GM18868 (cell line): ENCODE measurements at regions not wholly inside any gene's neighbourhood (a gene's known extent, or its start where the extent isn't known, plus 50 kb on each side); places are given as distances from the start of the nearest gene placed in this dataset.

Source experiments
- ATAC-seq: cut with Tn5 transposase; IDR thresholded peaks from one replicate; pipeline ENCODE4 v1.9.1; 2021; ENCODE audit warnings: mild to moderate bottlenecking, moderate library complexity; ENCODE audit not compliant: unreplicated experiment

DNA sequence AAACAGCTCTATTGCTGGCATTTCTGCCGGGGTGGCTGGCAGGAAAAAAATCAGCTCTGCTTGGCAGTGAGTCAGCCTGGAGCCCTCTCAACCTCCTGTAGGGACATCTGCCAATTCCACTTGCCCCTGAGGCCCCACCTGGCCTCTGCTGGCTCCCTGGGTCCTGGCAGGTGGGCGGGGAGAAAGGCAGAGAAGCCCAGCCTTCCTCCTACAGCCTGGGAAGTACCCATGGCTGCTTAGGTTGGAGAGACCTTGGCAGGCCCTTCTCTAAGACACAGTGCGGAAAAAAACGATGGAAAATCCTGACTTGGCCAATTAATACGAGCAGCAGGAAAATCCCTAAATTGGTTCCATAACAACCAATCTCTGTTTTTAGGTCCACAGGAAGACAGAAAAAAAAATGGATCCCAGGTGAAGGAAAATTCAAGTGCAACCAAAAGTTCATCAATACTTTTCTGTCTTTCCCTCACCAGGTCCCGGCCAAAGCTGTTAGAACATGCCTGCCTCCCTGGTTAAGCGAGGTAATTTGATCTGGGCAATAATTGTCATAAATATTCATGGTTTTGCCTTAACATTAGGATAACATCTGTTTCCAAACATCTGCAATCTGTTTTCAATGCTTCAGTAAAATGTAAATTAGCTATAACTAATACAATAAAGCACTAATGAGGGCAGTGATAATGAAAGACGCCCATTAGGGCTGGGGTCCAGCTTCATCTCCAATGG lies 245.9 kb downstream of the TFCP2L1 start:
- ATAC-seq = no peak

DNA sequence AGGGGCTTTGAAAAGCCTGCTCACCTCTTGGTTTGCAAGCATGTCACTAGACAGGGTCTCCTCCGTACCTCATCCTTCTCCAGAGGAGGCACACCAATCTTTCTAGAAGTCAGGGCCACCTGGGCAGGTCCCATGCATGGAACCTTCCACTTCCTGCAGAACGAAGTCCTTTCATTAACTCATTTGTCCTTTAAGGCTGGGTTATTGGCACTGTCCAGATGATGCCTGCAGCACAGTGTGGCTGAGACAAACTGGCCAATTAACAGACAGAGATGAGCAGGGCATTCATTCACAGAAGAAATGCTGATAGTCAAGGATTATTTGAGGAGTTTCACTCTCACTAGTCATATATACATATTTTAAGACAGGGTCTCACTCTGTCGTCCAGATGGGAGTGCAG lies 245.3 kb downstream of the TFCP2L1 start:
- ATAC-seq = no peak

DNA sequence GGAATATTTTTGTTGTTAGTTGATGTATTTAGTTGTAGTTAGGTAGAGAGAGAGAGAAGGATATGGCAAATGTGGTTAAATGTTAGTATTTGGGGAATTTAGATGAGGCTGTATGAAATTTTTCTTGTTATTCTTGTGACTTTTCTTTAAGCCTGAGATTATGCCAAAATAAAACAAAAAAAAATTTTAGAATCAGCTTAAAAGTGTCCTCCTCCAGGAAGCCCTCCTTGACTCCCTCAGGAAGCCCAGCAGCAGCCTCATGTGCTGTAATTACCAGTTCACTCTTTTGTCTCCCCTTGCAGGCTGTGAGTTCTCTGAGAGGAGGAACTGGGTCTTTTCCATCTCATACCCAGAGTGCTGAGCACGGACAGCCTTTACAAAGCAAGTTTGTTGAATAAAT lies 243.5 kb downstream of the TFCP2L1 start:
- ATAC-seq = no peak

DNA sequence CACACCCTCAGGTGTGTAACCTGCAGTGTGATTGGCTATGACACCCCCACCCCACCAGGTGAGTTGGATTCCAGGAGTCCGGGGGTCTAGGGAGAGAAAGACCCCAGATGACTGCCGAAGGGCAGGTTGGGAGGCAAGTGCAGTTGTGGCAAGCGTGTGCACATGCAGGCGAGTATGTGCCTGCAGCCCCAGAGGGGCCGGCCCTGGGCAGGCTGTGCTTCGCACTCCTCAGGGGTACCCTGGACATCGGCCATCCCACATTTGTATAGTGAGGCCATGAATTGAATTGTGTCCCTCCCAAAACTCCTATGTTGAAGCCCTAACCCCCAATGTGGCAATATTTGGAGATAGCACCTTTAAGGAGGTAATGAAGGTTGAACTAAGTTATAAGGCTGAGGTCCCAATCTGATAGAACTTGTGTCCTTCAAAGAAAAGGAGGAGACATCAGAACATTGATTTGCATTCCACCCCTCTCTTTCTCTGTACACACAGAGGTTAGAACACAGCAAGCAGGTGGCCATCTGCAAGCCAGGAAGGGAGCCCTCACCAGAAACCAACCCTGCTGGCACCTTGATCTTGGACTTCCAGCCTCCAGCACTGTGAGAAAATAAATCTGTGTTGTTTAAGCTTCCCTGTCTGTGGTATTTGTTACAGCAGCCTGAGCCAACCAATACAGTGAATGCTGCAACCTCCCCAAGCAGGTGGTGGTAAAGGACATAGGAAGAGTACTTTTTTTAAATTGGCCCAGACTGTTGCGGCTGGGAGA lies 241.8 kb downstream of the TFCP2L1 start:
- no peak for ATAC-seq

DNA sequence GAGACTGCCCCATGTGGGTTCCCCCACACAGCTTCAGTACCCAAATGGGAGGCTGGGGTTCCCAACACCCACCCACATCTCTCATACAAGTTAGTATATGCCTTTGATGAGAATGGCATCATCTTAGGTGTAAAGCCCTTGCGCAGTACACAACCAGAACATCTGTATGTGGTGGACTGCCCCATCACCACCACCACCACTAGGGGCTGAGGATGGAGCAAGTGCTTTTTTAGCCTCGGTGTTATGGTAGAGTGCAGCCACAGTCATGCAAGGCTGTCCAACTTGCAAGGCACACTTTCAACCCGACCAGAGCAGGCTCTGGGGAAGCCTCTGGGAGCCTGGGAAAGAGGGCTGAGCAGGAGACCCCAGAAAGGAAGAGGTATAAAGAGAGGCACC lies 241.2 kb downstream of the TFCP2L1 start:
- no peak for ATAC-seq

DNA sequence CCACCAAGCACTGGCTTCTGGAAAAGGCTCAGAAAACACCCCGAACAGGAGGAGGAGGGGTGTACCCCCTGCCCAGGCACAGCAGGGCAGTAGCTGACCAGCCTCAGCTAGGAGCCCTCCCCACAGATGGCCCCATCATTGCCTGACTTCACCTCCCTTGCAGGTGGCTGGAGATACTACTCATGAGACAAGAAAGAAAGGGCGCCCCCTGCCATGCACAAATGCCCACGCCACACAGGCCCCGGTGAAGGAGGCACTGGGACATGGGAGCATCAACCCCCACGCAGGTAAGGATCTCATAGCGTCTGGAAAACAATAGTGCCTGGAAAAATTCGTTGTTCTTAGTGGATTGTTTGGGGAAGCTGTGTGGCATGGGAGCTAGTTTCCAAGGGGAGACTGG lies 240.6 kb downstream of the TFCP2L1 start:
- ATAC-seq = no peak

DNA sequence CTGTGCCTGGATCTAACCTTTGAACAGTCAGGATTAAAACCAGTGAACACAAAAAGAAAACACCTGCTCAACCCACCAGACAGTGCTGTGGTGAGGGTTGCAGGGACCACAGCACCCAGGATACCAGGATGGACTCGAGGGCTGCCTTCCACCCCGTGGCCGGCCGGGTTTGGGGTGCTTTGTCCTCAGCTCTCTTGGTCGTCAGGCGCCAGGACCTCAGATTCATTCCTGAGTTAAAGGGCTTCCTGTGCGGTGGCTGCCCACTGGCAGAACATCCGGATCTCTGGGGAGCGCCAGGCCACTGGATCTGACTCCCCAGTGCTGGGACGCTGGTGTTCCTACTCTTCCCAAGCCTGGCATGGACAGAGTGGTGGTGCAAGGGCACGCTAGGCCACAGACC lies 239.8 kb downstream of the TFCP2L1 start:
- ATAC-seq = no peak

DNA sequence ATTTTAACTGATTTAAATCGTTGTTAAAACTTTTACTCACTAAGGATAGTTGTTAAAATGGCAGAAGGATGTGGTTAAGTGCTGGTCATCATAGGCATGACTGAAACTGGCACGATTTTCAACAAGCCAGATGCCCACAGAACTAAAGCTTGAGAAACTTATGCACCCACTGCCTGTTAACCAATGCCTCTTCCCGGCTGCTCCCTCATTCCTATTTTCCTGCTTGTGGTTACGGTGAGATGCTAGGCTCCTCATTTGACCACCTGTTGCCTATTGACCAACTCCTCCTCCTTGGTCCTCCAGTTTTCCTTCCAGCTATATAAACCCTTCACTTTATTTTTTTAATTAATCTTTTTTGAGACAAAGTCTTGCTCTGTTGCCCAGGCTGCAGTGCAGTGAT lies 238.7 kb downstream of the TFCP2L1 start:
- ATAC-seq = no peak

DNA sequence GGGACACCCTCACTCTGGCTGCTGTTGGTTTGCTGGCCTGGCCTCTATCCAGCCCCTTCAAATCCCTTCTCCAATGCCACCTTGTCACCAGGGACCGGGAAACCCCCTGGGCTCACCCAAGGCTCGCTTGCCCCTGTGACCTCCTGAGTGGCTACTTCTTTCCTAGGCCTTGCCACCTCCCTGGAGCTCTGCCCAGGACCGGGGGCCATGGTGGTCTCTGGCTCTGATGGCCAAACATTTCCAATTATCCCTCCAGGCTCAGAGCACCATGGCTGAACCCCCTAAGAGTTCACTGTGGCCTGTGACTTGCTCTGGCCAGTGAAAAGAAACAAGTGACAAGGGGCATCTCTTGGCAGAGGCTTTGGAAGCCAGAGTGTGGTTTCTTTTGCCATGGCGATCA lies 237.6 kb downstream of the TFCP2L1 start:
- no peak for ATAC-seq

DNA sequence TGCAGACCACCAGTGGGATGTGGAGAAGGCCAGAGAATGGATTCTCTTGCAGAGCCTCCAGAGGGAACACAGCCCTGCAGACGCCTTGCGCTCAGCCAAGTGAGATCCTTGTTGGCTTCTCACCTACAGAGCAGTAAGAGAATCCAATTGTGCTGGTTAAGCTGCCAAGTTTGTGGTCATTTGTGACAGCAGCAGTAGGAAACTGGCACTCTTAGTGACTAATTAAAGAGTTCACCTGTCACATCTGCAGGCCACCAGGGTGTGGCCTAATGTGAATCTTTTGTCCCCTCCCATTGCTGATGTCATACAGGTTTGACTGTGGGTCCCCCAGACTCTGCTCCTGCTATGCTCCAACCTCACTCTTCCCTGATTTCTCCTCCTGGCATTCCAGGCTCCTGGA lies 235.9 kb downstream of the TFCP2L1 start:
- ATAC-seq = no peak

DNA sequence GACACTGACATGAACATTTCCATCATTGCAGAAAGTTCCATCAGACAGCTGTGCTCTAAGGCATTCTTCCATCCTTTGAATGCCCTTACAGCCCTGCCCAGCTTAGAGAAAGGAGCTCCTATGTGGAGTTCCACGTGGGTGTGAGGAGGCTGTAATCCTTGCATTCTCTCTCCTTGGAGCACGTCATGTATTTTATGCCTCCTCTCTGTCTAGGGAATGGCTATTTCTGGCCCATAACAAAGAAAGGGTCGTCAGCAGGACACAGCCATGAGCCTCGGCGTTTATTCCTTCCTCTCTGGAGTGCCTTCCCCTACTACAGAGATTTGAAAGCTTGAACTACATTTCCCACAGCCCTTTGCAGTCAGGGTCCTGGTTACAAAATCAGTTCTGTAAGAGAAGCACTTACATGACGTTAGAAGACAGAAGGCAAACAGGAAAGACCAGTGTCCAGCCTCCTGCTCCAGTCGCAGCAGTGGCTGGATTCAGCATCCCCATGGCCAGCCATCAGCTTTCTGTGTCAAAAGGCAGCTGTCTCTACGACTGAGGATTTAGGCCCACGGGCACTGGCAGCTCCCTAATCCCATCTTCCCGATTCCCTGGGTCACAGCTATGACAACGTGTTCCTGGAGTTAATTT lies 234.9 kb downstream of the TFCP2L1 start:
- ATAC-seq = no peak

DNA sequence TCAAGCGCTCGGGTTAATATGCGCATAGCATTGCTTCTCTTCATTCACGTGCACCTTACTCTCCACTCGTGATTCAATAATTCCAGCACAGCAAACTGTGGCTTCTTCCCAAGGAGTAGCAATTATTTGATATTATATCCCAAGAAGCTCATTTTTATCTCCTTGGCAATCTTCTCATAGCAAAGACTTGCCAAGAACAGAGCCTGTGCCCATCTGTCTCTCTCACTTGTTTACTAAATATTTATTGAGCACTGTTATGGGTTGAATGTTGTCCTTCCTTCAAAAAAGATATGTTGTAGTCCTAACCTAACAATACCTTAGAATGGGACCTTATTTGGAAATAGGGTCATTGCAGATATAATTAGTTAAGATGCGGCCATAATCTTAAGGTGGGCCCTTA lies 233.7 kb downstream of the TFCP2L1 start:
- no peak for ATAC-seq

DNA sequence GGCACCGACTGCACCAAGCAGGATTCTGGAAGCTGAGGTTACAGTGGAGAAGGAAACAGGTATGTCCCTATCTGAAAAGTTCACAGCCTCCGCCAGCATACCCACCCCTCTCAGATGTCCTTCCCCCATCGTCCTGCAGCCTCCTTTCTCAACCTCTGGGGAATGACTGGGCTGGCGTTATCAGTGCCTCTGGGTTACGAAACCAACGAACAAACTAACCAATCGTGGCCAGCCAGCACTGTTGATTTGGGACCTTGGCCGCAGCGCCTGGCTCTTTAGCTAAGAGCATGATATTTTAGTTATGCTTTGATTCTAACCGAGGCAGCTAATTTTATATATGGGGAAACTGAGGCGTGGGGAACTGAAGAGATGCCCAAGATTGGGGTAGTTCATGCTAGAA lies 233.0 kb downstream of the TFCP2L1 start:
- no peak for ATAC-seq

DNA sequence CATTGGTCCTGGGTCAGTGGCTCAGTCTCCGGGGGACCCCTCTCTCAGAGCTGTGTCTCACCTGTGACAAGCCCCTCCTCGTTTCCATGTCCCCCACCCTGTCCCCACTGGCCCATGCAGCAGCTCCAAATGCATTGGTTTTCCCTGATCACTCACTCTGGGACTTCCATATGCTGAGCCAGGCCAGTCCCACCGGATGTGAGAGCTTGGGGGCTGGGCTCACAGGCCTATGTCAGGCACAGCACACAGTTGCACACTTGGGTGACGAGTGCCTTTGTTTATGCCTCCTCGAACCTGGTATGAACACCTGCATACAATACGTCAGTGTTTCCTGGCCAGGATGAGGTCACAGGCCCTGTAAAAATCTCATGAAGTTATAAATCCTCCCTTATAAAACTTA lies 232.5 kb downstream of the TFCP2L1 start:
- ATAC-seq = no peak

DNA sequence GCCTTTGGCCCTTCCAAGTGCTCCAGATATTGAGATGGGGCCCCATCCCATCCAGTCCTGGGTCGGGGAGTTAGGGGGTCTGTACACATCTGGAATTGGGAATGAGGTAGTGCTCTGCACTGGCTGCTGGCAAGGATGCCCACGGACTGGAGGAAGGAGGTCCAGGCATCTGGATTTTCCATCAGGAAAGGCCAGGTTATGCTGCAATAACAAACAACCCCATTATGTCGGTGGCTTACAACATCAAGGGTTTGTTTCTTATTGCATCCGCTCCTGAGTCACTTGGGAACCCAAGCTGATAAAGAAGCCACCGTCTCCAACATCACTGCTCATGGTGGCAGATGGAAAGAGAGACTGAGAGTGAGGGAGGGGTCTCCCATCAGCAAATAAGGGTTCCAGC lies 229.9 kb downstream of the TFCP2L1 start:
- no peak for ATAC-seq

DNA sequence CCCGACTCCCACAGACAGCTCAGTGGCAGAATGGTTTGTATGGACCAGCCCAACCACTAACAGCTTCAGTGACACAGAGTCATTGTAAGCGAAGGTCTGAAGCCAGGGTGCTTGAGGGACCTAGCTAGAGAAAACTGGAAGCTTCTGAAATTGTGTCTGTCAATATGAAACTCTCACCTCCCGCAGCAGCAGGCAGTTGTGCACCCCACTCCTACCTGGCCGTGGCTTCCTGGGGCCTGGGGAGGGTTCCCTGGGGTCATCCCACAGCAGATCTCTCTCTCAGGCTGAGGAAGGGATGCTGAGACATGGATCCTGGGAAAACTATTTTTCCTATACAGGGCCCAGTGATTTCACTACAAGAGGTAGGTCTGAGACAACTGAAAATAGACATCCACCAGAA lies 229.5 kb downstream of the TFCP2L1 start:
- ATAC-seq = no peak

DNA sequence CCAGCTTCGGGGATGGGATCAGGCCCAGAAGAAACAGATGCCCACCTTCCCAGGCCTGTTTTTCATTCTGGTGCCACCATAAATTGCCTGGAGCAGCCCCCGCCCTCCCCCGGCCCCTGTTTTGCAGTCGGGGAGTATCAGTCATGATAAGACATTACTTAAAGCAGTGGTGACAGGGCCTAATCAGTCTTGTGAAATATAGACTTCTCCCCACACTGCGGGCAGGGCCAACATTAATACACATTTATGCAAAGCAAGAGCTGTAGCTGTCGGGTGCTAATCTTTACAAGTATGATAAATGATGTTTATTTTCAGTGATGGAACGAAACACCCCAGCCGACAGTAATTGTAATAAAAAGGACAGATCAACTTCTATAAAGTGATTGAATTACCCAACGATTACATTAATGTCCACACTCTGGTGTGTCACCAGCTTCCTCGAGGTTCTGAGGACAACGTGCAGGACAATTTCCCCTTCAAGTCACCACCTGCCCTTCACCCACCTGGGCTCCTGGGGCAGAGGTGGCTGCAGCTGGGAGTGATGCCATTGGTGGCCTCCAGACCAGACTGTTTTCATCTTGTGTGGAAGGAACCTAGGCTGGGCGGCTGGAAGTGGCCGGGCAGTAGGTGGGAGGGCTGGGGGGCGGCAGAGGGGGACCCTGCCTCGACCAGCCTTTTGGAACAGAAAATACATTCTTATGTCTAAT lies 226.0 kb downstream of the TFCP2L1 start:
- no peak for ATAC-seq

DNA sequence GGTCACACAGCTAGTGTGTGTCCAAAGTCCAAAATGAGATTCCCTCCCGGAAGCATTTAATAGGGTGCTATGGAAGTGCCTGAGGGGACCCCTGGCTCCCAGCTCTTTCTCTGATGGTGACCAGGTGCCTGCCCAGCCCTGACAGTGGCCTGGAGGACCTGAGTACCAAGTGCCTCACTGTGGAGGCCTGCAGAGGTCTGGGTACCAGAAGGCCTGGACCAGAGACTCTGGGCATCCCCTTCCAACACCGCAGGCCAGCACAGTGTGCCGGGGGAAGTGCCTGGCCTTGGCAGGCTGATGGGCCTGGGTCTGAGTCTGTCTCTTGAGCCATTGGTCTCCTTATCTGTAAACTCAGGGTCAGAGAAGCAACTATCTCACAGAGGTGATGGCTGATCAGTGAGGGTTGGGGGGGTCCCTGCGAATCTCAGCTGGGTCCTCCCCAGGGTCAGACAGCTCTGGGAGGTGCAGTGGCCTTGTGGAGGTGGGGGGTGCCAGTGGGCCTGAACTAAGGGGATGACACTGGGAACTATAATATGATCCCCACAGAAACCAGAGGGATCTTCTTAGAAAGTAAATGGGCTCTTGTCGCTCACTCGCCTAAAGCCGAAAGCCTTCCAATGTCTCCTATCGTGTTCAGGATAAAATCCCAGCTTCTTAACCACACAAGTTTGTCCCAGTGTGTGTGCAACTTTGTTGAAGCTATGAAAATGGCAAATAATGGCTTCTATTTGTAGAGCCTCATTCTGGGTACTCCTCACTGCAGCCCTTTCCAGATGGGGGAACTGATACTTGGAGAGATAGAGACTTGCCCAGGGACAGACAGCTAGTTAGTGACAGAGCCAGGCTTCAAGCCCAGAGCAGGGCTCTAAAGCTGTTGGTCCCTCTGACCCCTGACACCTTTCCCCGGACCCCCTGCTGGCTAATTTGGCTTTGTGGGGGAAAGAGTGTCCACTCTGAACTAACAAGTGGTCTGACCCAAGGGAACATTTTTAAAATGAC lies 225.1 kb downstream of the TFCP2L1 start:
- no peak for ATAC-seq

DNA sequence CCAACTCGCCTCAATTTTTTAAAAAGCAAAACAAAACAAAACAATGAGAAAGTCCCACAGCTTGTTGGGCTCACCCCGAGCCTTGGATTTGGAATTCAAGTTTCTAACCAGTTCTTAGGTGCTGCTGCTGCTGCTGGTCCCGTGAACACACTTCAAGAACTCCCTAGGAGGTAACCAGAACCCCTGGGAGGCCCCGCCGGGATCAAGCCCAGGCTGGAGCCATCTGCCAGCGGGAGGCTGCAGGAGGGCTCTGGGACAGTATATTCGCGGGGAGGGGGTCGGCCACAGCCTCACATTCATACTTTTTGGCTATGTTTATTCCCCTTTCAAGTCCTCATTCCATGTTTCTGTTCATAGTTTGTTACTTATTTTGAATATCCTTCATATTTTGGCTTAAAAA lies 223.4 kb downstream of the TFCP2L1 start:
- no peak for ATAC-seq

DNA sequence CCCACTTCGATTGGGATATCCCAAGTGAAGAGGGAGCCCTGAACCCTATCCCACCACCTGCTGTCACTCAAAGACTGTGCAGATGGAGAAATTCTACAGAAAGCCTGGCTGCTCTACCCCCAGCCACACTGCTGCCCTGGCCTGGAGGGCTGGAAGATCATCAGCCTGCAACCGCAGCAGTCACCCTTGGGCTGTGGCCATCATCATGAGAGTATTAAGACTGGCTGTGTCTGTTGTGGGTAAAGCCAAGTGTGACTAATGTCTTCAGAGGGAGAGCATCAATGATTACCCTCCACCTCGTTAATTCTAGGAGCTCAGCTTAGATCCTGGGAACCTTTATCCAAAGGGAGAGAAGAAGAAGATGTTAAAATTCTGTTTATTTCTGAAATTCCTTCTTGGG lies 221.5 kb downstream of the TFCP2L1 start:
- no peak for ATAC-seq
